GM10248 (cell line): ENCODE measurements at regions not wholly inside any gene's neighbourhood (a gene's known extent, or its start where the extent isn't known, plus 50 kb on each side); places are given as distances from the start of the nearest gene placed in this dataset.

Source experiments
- CTCF ChIA-PET: fragments of 300-600 bp; sonication (Branson Sonifier 250); formaldehyde crosslinking; extraction: SDS; loops from one replicate; lab custom pipeline; 2021; ENCODE audit warnings: antibody characterized with exemption; lab: Yijun Ruan, JAX
- POLR2A ChIA-PET: fragments of 350-650 bp; sonication (Branson Sonifier 250); formaldehyde crosslinking; extraction: SDS; loops from one replicate; lab custom pipeline; 2020; ENCODE audit warnings: antibody characterized with exemption; lab: Yijun Ruan, JAX
- DNase-seq: peaks from one replicate; pipeline ENCODE4 v3.0.0; 2012; ENCODE audit errors: extremely low spot score
- TF ChIP-seq, protein P1 (sequence below): IDR thresholded peaks from 2 replicates; pipeline ENCODE4 v1.5.1; 2012; ENCODE audit warnings: mild to moderate bottlenecking, low read depth; ENCODE audit errors: extremely low read depth, missing control alignments, control extremely low read depth

DNA sequence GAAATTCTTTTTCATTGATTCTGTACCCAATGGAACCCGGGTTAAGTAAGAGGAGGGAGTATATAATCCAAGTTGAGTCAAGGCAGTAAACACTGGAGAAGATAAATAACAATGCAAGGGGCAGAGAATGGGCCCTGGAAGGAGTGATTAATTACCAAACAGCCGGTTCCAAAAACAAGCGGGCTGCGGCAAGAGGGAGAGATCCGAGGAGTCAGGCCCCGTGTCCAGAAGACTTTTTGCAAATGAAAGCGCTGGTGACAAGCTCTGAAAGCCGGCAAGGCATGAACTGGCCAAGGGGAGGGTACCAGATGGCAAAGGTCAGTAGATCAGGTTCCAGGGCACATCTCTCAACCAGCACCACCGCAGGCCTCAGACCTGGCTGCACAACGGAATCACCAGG, 294.9 kb downstream of the BCOR start:
- POLR2A ChIA-PET = no interaction called here
- TF ChIP-seq, protein P1, sequence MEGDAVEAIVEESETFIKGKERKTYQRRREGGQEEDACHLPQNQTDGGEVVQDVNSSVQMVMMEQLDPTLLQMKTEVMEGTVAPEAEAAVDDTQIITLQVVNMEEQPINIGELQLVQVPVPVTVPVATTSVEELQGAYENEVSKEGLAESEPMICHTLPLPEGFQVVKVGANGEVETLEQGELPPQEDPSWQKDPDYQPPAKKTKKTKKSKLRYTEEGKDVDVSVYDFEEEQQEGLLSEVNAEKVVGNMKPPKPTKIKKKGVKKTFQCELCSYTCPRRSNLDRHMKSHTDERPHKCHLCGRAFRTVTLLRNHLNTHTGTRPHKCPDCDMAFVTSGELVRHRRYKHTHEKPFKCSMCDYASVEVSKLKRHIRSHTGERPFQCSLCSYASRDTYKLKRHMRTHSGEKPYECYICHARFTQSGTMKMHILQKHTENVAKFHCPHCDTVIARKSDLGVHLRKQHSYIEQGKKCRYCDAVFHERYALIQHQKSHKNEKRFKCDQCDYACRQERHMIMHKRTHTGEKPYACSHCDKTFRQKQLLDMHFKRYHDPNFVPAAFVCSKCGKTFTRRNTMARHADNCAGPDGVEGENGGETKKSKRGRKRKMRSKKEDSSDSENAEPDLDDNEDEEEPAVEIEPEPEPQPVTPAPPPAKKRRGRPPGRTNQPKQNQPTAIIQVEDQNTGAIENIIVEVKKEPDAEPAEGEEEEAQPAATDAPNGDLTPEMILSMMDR = no peak
- CTCF ChIA-PET = no interaction called here
- no peak for DNase-seq

DNA sequence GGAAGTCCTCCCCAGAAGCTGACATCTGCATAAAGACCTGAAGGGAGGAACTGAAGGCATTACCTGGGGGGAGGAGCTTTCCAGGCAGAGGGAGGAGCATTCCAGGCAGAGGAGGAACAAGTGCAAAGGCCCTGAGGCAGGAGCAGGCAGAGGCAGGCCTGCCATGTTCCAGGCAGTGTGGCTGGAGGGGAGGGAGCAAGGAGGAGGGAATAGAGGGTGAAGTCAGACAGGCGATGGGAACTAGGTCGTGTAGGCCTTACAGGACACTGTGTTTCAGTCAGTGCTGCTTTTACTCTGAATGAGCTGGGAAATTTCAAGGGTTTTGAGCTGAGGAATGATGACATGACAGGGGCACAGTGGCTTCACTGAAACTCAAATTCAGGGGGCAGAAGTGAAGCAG, 292.7 kb downstream of the BCOR start:
- TF ChIP-seq, protein P1 = no peak
- CTCF ChIA-PET = interaction anchor here (1.0 kb wide), 1 partner anchor 10 kb away, joined by 3 read pairs; no protein-coding TSS in a partner anchor
- POLR2A ChIA-PET = no interaction called here
- no peak for DNase-seq

DNA sequence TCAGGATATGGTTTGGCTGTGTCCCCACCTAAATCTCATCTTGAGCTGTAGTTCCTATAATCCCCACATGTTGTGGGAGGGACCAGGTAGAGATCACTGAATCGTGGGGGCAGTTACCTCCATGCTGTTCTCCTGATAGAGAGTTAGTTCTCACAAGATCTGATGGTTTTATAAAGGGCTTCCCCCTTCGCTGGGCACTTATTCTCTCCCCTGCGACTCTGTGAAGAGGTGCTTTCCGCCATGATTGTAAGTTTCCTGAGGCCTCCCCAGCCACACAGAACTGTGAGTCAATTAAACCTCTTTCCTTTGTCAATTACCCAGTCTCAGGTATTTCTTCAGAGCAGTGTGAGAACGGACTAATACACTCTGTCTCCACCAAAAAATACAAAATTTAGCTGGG, 291.9 kb downstream of the BCOR start:
- POLR2A ChIA-PET = no interaction called here
- no peak for DNase-seq
- TF ChIP-seq, protein P1 = no peak
- CTCF ChIA-PET = no interaction called here

DNA sequence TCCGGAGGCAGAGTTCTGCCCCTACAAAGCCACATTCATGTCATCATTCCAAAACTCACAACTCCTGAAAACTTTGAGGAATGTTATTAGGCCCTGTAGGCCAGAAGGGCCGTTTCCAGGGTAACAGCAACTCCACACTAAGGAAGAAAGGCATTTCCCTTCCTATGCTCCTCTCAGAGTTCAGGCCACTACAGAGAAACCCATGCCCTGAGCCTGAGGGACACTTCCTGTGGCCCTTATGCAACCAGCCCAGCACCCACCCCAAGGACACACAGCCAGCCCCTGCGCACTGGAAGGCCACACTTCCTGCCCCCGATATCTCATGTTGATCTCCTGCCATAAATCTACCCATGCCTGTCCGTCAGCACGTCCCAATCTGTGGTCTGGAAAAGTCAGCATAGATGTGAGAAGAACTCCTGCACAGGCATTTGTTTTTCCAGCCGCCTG, 289.3 kb downstream of the BCOR start:
- ChIA-PET POLR2A (no interaction called here), CTCF (no interaction called here)
- DNase-seq = no peak
- TF ChIP-seq, protein P1 = no peak

DNA sequence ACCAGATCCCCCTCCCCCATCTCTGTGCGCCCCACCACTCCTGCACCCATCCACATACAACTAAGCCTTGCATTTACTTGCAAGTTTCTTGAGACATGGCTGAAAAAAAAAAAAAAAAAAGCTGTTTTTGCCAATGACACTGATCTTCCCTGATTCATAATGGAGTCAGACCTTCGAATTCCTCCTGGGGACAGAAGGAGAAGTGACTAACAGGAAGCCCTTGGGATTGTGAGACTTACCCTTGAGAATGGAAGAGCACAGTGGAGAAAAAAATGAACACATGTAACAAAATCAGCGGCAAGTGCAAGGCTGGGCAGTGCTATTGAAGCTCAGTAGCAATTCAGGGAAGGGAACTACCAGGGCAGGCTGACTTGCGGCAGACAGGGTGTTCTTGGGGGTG, 288.4 kb downstream of the BCOR start:
- no peak for DNase-seq
- CTCF ChIA-PET = no interaction called here
- TF ChIP-seq, protein P1 = no peak
- POLR2A ChIA-PET = no interaction called here

DNA sequence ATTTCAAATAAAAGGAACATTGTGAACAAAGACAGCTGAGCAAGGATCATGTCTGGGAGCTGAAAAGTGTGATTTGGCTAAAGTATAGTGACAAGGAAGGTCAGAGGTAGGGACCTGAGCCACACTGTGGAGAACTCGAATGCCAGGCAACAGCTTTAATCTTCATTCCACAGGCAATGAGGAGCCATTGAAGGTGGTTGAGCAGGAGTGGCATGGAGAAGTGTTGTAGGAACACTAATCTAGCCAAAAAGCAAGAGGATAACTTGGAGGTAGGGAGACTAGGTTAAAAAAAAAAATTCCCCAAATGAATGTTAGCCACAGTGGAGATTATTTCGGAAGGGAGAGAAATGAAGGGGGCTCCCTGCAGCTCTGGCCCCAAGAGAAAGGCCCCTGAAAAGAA, 286.9 kb downstream of the BCOR start:
- DNase-seq = no peak
- ChIA-PET CTCF (no interaction called here), POLR2A (no interaction called here)
- TF ChIP-seq, protein P1 = no peak

DNA sequence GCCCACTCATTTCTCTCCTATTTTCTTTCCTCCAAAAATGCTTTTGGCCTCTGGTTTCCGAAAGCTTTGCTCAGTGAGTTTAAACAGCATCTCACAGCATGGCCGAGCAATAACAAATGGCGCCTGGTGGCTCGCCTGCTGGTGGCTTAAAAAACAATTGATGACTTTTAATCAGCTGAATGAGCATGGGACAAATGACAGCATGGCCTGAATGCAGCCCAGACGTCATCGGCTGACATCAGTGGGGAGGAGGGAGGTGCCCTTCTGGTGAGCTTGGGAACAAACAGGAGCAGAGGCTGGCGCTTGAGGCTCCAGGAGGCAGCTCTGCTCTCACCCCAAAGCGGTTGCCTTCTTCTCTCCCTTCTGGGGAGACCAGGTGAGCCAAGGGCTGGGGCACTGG, 286.4 kb downstream of the BCOR start:
- TF ChIP-seq, protein P1 = no peak
- ChIA-PET POLR2A (no interaction called here), CTCF (no interaction called here)
- no peak for DNase-seq
